GM12891 (cell line): ENCODE measurements at regions not wholly inside any gene's neighbourhood (a gene's known extent, or its start where the extent isn't known, plus 50 kb on each side); places are given as distances from the start of the nearest gene placed in this dataset.

ENCODE experiments used
- PAX5 ChIP-seq: IDR thresholded peaks from 2 replicates; pipeline ENCODE4 v1.6.1; 2011; ENCODE audit warnings: low read length, moderate library complexity, mild to moderate bottlenecking; ENCODE audit not compliant: insufficient read depth, severe bottlenecking
- POLR2A ChIP-seq: IDR thresholded peaks from 2 replicates; pipeline ENCODE4 v1.6.1; 2011; ENCODE audit warnings: low read depth, low read length, control low read depth
- POLR2AphosphoS5 ChIP-seq: IDR thresholded peaks from 2 replicates; pipeline ENCODE4 v1.6.1; 2011; ENCODE audit warnings: low read depth, low read length, control low read depth
- TAF1 ChIP-seq: IDR thresholded peaks from 2 replicates; pipeline ENCODE4 v1.6.1; 2011; ENCODE audit warnings: low read depth, low read length, control low read depth

- no peak for TF ChIP-seq POLR2A
- no peak for TF ChIP-seq POLR2AphosphoS5
- no peak for TF ChIP-seq TAF1
- no peak for TF ChIP-seq PAX5
Observed at GRCh38 chr3:118304557-118304956, 730.1 kb downstream of the IGSF11 start.
